NCI-H2227 (cell line): ENCODE measurements at regions not wholly inside any gene's neighbourhood (a gene's known extent, or its start where the extent isn't known, plus 50 kb on each side); places are given as distances from the start of the nearest gene placed in this dataset.

Experiments used
- DNase-seq: peaks from one replicate; lab custom pipeline; 2025; ENCODE audit not compliant: unreplicated experiment; lab: John Stamatoyannopoulos, UW

DNA sequence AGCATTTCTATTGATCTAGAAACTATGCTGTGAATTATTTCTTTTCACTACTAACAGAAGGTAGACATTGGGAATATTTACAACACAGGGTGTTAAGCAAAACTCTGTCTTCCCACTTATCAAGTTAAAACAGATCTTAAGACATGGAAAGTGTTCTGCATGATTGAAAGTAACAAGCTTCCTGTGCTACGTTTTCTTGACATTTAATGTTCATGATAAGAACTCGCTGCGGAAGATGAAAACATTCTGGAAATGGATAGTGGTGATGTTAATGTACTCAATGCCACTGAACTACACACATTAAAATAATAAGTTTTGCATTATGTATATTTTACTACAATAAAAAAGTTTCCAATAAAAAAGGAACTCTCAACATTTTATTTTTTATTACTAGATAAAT, 74.4 kb upstream of the SCN7A start:
- DNase-seq: no peak

DNA sequence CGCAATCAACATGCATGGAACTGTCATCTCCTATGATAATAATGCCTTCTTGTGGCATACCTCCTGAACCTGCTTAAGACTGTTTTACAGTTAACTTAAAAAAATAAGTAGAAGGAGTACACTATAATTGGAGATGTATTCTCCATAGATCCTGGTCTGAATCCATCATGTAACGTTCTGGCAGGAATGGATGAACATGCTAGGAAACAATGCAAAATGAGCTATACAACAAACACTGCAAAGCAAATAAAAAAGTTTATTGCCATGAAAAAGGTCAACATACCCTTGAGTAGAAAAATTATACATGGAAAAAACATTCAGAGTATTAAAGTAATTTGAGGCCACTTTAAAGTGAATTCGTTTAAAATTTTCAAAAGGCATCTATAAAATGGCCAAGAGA, 71.5 kb upstream of the SCN7A start:
- no peak for DNase-seq

DNA sequence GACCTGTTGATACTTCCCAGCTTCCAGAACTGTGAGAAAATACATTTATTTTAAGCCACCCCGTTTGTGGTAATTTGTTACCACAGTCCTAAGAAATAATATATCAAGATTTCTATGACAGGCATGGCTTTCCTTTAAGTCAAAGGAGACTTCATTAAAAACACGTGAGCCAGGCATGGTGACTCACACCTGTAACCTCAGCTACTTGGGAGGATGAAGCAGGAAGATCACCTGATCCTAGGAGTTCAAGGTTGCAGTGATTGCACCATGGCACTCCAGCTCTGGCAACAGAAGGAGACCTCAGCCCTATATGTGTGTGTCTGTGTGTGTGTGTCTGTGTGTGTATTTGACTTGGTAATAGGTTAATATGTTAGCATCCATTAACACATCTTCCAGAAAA, 69.8 kb upstream of the SCN7A start:
- no peak for DNase-seq

DNA sequence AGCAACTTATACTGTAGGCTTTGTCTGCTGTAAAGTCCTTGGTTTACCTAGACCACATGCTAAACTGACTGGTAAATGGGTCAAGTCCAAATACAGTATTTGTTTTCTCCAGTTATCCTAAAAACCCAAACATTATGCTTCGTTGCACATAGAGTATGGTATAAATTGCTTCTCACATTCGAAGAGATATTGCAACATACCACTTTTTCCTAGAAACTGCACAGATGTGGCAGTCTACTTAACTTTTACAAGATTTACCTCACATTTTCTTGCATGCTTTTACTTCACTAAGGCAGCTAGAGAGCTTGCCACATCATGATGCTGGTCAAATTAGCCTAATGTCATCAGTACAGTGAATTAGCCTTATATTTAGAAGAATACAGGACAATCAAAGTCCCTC, 66.0 kb upstream of the SCN7A start:
- DNase-seq: no peak

DNA sequence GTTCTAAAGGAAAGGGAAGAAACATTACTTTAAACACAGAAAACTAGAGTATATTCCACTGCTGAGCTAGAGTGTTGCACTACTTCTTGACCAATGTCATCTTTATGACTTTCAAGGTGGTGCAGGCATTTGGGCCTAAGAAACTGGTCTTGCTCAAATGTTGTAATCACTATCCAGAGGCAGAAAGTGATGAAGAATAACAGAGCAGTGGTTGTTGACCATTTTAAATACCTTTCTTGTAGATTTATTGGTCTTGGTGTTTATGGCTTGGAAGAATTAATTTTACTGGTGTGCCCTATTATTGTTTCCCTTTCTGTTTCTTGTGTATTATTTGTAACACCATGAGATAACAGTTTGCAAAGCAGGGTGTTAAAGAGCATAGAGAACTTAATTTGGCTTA, 56.9 kb upstream of the SCN7A start:
- DNase-seq: no peak

DNA sequence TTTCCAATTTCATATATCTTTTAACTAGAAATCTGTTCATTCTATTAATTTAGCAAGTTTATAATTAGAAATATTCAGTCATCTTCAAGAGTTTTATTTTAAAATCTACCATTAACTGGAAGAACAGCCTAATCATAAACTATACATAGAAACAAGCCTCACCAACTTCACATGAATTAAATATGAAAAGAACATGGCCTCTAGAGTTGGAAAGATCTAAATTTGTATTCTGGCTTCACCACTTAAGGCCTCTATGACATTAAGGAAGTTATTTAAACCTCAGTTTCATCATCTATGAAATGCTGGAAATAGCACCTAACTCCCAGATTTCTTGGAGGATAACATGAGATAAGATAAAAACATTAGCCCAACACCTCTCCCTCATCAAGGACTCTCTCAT, 51.4 kb upstream of the SCN7A start:
- no peak for DNase-seq
